EL (cell line): ENCODE measurements at regions not wholly inside any gene's neighbourhood (a gene's known extent, or its start where the extent isn't known, plus 50 kb on each side); places are given as distances from the start of the nearest gene placed in this dataset.

Experiments used
- DNase-seq: peaks from one replicate; pipeline ENCODE4 v3.0.0-alpha.2; 2016

DNA sequence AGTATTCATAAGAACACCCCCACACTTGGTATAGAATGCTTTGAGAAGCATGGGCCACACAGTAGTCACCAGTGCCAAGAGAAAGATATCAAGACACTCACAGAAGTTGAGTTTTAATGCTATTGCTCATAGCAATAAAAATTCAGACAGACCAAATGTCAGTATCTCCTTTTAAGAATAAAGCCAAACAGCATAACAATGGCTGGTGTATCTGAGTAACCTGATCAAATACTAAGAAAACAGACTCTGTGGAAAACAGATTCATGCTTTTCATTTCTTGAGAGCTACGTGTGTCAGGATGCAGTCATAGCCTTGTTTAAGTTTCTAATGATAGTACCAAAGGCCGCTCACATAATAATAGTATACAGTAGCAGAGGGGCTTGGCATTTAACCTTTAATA lies 778.5 kb downstream of the MECOM start:
- DNase-seq: peak; percentile 50

DNA sequence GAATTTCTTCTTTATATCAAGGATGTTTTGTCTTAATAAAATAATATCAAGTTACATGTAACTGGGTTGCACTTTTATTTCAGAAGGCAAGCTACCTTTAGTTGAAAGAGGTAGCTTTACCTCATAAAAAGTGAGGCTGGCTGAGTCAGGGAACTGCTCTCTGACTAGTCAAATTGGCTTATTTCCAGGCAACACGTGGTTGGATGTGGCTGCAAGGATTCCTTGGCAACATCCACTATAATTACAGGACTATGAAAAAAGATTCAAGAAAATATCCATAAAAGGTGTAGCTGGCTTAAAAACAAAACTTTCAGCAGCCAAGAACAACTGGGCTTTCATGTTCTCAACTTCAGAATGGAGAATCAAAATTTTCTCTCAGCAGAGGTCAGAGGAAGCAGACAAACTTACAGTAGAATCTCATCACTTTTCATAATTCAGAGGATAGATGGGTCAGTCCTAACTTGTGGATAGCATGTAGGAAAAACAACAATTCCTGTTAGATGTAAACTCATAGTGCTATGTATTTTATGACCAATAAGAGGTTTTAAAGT lies 779.1 kb downstream of the MECOM start:
- DNase-seq: peak; percentile 66

- no peak for DNase-seq
Observed at GRCh38 chr3:168883145-168883544, 780.4 kb downstream of the MECOM start.

GRCh38 chr3:168881804-168882203 lies 781.7 kb downstream of the MECOM start:
- DNase-seq: no peak

- peak; percentile 42 for DNase-seq
Observed at GRCh38 chr3:168878655-168879054, 782.9 kb upstream of the GOLIM4 start.

GRCh38 chr3:168877899-168878298 lies 782.2 kb upstream of the GOLIM4 start:
- no peak for DNase-seq

GRCh38 chr3:168876346-168877035 lies 780.8 kb upstream of the GOLIM4 start:
- DNase-seq: no peak

DNA sequence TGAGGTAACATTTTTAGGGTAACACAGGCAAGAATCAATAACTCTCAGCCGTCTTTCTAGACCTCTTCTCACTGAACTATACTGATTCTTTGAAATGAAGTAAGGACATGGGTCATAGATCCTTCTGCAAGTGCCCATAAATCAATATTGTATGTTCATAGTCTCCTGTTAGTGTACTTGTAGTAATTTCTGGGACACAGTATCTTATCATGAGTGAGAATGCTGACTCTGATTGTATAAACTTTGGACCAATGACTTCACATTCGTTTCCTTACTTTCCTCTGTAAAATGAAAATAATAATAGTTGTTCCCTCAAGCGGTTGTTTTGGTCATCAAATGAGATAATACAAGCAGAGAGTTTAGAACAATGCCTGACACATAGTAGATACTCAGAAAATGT lies 777.1 kb upstream of the GOLIM4 start:
- no peak for DNase-seq

- DNase-seq: no peak
Observed at GRCh38 chr3:168870892-168871291, 775.2 kb upstream of the GOLIM4 start.

- peak; percentile 17 for DNase-seq
Observed at GRCh38 chr3:168865022-168865551, 769.4 kb upstream of the GOLIM4 start.

GRCh38 chr3:168864107-168865021 lies 768.6 kb upstream of the GOLIM4 start:
- no peak for DNase-seq

GRCh38 chr3:168863561-168863960 lies 767.8 kb upstream of the GOLIM4 start:
- no peak for DNase-seq

DNA sequence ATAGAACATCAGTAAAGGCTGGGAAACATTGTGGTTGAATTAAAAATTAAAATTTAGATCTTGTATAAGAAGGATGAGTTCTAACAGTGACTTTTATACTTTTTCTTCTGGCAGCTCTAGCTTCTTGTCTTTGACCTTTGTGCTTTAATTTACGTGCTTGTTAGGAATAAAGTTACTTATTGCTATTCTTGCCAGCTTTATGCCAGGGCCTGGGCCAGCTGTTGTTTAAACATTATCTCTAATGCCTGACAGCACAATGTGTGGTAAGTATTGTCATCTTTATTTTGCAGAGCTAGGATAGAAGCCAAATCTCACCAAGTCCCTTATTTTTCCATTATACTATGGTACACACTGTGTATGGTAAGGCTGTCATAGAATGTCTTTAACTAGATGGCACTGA lies 766.7 kb upstream of the GOLIM4 start:
- DNase-seq: no peak

- no peak for DNase-seq
Observed at GRCh38 chr3:168860592-168860991, 764.9 kb upstream of the GOLIM4 start.

- no peak for DNase-seq
Observed at GRCh38 chr3:168860028-168860427, 764.3 kb upstream of the GOLIM4 start.

DNA sequence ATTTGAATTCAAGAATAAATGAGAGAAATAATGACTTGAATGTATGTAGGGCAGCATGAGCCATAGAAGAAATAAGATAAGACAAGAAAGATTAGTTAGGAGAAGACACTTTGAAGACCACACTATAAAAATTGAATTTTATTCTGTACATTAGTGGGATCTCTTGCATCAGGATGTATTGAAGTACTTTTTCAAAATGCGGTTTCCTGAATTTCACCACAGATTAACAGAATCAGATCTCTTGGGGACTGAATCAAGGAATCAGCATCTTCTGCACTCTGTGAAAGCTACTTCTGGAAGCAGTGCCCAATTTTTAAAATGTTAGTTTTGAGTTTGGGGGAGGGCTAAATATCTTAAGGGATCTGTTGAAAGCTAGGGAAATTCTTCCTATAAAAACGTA lies 763.9 kb upstream of the GOLIM4 start:
- DNase-seq: no peak

GRCh38 chr3:168859143-168859542 lies 763.4 kb upstream of the GOLIM4 start:
- no peak for DNase-seq

- DNase-seq: no peak
Observed at GRCh38 chr3:168858327-168858726, 762.6 kb upstream of the GOLIM4 start.

DNA sequence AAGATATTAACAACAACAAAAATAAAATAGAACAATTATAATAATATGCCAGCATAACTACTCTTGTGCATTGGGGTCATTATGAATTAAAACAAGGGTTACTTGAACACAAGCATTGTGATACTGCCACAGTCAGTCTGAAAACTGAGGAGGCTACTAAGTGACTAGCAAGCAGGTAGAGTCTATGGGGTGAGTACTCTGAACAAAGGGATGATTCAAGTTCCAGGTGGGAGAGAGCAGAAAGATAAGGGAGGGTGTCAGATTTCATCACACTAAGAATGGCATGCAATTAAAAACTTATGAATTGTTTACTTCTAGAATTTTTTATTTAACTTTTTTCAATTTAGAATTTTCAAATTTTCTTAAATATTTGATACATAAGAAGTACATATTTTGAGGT lies 754.4 kb upstream of the GOLIM4 start:
- DNase-seq: no peak

GRCh38 chr3:168847291-168847883 lies 751.7 kb upstream of the GOLIM4 start:
- DNase-seq: peak; percentile 51

DNA sequence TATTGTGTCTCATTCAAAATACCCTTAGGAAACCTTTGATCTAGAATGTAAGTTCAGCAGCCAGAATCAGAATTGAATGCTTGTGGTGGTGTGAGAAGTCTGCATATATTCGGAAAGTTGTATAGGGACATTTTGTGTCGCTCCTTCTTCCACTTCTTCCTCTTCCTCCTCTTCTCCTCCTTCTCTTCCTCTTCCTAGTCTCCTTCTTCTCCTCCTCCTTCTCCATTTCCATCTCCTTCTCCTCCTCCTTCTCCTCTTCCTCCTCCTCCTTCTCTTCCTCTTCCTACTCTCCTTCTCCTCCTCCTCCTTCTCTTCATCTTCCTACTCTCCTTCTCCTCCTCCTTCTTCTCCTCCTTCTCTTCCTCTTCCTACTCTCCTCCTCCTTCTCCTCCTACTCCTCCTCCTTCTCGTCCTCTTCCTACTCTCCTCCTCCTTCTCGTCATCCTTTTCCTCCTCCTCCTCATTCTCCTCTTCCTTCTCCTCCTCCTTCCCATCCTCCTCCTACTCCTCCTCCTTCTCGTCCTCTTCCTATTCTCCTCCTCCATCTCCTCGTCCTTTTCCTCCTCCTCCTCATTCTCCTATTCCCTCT lies 749.3 kb upstream of the GOLIM4 start:
- no peak for DNase-seq

DNA sequence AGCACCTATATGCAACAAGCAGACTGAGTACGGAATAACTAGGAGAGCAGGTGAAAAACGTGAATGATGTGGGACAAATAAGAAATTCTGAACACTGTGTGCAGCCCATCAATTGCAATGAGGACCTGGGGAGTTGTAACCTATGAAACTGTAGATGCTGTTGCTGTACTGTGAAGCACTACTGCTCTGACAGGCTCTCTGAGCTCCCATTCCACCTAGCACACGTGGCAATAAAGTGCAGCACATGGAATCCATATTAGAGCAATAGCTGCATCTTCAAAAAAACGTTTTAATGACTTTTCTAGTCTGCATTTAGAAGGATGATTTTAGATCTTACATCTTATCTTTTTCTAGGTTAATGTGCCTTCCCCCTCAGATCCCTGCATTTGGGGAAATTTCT lies 748.7 kb upstream of the GOLIM4 start:
- DNase-seq: no peak

DNA sequence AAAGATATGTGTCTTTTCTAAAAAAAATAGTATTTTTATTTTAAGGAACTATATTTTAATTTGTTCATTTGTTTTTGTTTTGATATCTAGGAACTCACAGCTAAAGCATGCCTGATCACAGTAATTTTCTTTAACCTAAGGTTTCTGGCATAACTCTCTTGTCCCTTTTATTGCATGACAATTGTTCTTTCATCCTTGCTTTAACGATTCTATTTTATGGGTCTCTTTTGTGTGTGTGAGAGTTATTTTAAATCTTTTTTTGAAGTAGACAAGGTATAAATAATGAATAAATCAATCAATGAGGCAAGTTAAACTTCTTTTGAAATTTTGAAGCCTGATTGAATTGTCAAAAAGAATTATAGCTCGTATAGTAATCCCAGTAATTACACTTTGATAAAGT lies 747.8 kb upstream of the GOLIM4 start:
- DNase-seq: no peak
